GM18868 (cell line): ENCODE measurements at regions not wholly inside any gene's neighbourhood (a gene's known extent, or its start where the extent isn't known, plus 50 kb on each side); places are given as distances from the start of the nearest gene placed in this dataset.
"Not testable (repeated sequence)": the region's sequence is repeated elsewhere in the genome, so short reads cannot be mapped to it uniquely, and the experiment has no call there.

Experiments used
- ATAC-seq: cut with Tn5 transposase; IDR thresholded peaks from one replicate; pipeline ENCODE4 v1.9.1; 2021; ENCODE audit warnings: mild to moderate bottlenecking, moderate library complexity; ENCODE audit not compliant: unreplicated experiment

DNA sequence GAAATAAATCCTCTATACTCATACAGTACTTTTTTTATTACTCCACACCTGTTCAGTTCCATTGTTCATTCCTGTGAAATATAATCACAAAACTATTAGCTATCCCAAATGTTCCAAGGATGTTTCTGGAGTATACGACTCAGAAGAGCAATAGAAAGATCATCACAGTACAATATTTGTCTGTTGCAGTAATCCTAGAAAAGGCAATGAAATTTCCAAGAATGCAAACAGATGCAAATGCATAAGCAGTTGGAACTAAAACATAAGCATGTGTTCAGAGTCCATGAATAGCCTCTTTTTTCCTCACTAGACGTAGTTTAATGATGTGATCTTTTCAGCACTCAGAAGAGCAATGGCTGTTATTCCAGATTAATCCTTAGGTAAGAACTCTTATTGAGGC is 55.2 kb downstream of the RTL3 start:
- ATAC-seq, result no peak

DNA sequence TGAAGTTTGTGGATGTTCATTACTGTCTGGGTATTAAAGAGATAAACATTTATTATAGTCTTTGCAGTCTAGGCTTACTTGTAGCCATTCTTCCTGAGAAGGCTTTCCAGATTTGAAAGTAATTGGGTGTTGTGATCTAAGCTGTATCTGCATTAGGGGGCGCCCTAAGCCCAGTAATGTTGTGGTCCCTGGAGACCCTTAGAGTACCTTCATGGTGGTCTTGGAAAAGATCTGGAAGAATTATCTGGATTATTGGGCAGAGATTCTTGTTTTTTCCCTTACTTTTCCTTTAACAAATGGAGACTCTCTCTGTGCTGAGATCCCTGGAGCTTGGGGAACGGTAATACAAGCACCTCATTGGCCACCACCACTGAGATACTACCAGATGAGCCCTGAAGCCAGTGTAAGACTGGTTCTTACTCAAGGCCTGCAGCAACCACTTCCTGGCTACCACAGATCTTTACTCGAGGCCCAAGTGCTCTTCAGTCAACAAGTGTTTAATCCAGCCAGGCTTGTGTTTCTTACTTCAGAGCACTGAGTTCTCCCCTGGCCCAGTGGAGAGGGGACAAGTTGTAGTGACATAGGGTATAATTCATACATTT is 63.1 kb downstream of the RTL3 start:
- peak; percentile 53 for ATAC-seq

DNA sequence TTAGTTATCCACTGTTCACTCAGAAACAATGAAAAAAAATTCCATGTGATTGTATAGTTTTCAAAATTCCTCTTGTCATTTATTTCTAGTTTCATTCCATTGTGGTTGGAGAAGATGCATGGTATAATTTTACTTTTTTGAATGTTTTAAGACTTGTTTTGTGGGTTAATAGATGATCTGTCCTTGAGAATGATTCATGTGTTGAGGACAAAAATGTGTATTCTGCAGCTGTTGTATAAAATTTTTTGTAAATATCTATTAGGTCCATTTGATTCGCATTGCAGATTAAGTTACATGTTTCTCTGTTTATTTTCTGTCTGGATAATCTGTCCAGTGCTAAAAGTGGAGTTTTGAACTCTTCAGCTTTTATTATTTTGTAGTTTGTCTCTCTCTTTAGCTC is 65.4 kb downstream of the RTL3 start:
- no peak for ATAC-seq

DNA sequence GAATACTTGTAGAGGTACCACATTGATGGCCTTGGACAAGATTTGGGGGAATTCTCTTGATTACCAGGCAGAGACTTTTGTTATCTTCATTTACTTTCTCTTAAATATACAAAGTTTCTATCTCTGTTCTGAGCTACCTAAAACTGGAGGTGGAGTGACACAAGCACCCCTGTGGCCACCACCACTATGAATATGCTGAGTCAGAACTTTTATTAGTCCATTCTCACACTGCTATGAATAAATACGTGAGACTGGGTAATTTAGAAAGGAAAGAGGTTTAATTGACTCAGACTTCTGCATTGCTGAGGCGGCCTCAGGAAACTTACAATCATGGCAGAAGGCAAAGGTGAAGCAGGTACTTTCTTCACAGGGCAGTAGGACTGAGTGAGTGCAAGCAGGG is 67.1 kb downstream of the RTL3 start:
- no peak for ATAC-seq

DNA sequence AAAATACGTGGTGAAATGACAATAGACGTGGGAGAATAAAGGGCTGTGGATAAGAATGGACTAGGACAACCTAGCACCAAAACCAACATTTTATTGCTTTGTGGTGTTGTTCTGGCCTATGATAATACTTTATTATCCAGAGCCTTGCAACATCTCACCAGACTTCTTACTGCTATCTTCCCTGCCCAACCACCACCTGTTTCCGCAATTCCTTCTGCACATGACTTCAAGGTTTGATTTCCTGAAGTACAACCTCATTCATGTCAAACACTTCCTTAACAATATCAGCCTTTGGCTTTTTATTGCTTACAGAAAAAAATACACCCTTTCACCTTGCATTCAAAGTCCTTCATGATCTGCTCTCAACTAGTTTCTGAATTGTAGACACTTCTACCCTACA is 84.8 kb downstream of the RTL3 start:
- no peak for ATAC-seq

DNA sequence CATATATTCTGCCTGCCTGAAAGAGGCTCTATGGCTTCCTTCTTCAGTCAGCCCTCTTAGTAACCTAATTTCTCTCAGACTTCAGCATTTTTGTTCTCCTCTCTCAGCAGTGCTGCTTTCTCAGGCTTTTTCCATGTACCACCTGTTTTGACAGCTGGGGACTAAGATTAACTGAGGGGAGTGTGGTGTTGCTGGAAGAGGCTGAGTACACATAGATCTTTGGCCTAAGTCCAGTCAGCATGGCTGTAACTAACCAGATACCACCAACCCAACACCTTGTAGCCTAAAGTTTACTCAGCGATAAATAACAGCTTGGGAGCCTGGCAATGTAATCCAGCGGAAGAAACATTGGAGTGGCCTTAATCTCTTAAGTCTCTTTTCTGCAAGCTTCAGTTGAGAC is 85.5 kb downstream of the RTL3 start:
- ATAC-seq, result no peak

DNA sequence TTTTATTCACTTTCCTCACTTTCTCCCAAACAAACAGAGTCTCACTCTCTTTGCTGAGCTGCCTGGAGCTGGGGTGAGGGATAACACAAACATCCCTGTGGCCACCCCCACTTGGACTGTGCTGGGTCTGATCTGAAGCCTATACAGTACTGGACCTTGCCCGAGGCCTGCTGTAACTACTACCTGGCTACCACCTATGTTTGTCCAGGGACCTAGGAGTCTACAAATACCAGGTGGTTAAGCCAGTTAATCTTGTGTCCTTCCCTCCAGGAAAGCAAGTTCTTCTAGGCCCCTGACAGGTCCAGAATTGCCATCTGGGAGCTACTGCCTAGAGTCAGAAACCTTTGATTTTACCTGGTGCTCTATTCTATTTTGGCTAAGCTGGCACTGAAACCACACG is 87.3 kb downstream of the RTL3 start:
- ATAC-seq, result no peak

DNA sequence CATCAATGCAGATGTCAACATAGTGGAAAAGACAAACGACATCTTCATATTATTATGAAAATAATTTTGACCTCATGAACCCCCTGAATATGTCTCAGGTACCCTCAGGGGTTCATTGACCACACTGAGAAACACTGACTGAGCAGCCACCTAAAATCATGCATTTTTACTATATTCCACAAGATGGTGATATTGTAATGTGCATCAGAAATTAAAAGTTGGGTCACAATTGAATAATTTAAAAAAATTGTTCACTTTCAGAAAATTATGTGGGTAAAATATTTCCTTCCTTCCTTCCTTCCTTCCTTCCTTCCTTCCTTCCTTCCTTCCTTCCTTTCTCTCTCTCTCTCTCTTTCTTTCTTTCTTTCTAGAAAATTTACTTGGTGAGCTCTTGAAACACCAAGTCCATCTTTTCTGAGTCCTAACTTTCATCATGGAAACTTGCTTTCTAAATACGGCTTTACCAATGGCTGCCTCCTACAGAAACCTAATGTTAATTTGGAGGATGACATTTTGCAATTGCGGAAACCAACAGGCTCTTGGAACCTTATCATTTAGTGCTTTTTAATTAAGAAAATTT is 103.6 kb downstream of the RTL3 start:
- ATAC-seq, result no peak

DNA sequence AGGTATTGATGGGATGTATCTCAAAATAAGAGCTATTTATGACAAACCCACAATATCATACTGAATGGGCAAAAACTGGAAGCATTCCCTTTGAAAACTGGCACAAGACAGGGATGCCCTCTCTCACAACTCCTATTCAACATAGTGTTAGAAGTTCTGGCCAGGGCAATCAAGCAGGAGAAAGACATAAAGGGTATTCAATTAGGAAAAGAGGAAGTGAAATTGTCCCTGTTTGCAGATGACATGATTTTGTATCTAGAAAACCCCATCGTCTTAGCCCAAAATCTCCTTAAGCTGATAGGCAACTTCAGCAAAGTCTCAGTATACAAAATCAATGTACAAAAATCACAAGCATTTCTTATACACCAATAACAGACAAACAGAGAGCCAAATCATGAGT is 106.5 kb downstream of the RTL3 start:
- ATAC-seq, result not testable (repeated sequence)

DNA sequence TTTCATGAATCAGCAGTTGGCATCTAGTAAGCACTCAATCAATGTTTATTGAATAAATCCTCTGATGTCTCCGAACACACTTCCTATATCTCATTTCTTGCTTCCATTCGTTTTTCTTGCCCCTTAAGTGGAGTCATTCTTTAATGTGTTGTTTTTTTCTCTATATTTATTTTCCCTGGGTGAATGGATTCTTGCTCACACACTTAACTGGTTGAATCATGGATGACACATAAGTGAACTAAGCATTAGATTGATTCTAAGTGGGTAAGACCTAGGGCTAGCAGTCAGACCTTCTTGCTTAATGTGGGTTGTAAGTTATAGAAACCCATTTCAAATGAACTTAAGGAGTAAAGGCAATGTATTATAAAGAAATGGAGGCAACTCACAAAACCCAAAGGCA is 111.1 kb downstream of the RTL3 start:
- no peak for ATAC-seq

DNA sequence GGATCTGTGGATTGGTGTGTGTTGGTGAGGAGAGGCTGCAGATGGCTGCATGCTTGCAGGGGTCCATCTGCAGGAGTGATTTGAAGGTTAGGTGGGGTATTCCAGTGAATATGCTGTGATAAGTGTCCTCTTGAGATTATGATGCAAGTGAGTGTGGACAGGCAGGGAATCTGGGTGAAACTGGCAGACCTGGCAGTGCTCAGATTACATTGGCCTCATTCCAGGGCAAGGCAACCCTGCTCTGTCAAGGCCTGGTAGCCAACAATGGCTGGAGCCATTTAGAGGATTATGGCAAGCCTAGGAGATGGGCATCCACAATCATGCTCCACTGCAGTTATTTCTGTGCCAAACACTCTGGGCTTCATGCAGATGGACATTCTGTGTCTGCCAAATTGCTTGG is 113.9 kb downstream of the RTL3 start:
- ATAC-seq, result no peak

DNA sequence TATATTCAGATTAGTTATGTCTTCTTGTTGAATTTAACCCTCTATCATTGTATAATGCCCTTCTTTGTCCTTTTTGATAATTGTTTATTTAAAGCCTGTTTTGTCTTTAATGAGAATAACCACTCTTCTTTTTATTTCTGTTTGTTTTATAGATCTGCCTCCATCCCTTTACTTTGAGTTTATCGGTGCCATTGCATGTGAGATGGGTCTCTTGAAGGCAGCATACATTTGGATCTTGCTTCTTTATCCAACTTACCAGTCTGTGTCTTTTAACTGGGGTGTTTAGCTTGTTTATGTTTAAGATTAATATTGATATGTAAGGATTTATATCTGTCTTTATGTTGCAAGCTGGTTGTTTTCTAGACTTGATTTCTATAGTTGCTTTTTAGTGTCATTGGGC is 115.8 kb downstream of the RTL3 start:
- ATAC-seq, result no peak

DNA sequence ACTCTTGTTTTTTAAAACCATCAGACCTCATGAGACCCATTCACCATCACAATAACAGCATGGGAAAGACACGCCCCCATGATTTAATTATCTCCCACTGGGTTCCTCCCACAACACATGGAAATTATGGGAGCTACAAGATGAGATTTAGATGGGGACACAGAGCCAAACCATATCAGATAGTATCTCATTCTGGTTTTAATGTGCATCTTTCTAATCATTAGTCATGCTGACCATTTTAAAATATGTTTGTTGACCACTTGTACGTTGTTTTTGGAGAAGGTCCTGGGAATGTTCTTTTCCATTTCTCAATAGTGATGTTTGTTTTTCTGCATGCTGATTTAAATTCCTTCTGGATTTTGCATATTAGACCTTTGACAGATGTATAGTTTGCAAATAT is 119.0 kb downstream of the RTL3 start:
- no peak for ATAC-seq

DNA sequence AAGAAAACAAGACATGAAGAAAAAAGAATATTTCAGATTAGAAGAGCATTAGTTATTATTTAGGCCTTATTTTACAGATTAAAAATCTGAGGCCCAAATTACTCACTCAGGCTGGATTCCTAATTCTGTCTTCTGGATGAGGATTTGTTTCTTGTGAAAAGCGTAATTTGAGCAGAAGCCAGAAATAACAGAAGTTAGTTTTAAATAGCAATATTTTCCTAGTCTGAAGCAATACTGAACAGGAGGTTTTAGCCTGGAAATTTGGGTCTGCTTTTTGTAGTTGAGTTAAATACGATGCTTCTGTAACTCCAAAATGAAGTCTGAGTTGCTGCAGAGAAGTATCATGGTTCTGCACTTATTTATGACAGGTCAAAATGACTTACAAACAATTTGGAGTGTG is 124.9 kb downstream of the RTL3 start:
- ATAC-seq, result no peak

DNA sequence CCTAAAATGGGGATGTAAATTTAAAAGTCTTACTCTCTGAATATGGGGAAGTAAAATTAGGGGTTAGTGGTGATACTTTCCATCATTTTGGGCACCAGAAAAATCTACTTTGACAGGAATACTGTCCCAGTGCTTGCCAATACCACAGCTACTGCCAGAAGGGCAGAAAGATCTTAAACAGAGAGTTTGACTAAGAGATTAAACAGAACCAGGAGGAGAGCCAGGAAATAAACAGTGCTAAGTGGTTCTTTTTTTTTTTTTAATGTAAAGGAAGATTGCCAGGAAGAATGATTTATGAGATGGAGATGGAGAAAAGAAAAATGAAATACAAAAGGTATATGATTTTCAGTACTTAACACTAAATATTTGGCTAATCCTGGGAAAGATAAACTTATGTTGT is 126.8 kb downstream of the RTL3 start:
- ATAC-seq, result no peak

DNA sequence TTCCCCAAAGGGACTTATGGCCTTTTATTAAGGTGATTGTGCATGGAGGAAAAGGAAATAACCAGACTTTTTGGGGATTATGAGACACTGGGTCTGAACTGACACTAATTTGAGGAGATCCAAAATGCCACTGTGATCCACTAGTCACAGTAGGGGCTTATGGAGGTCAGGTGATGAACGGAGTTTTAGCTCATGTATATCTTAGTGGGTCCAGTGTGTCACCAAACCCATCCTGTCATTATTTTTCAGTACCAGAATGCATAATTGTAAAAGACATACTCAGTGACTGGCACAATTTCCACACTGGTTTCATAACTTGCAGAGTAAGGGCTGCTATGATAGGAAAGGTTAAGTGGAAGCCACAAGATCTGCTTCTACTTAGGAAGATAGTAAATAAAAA is 131.3 kb downstream of the RTL3 start:
- ATAC-seq, result no peak

DNA sequence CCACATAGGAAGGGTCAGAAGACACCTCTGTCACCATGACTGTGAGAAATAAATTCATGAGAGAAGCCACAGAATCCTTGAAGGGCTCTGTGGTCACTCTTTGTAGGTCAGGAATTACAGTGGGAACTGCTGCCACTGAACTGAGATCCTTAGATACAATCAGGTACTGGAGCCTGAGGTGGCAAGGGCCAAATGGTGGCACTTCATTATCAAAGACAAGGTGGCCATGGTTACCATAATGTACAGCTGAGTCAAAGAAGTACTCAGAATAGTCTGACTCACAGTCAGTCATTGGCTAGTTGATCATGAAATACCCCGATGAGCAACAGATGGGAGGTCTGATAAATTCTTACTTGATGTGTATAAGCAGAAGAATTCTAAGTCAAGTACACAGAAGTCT is 131.9 kb downstream of the RTL3 start:
- peak; percentile 90 for ATAC-seq

DNA sequence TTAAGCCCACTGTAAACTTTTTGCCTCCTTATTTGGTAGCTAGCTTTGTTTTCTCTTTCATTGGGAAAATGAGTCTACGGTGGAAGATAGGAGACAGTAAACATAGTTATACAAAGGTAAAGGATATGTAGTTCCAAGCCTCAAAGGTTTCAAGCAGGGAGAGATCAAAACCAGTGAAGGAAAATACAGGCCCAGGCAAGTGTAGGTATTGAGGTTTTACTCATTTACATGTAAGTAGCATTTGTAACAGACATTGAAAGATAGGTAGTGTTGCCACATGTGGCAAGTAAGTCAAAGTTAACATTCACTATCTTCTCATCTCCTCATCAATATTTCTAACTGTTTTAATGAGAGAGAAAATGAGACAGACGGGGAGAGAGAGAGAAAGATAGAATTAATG is 136.5 kb downstream of the RTL3 start:
- ATAC-seq, result no peak

DNA sequence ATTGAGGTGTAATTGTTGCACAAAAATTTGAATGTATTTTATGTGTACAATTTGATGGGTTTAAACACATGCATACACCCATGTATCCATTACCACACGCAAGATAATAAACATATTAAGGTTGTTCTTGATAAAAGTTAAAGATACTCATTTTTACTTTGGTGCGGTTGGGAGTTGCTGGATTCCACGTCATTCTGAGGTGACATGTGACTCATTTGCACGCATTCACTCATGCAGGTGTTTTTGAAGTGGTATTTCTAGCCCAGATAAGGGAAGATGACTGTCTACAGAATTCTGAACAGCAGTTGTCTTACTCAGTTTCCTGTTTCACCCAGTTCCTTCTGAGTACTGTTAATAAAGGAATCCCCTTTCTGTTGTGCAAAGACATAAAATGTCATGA is 142.0 kb downstream of the RTL3 start:
- peak; percentile 95 for ATAC-seq

DNA sequence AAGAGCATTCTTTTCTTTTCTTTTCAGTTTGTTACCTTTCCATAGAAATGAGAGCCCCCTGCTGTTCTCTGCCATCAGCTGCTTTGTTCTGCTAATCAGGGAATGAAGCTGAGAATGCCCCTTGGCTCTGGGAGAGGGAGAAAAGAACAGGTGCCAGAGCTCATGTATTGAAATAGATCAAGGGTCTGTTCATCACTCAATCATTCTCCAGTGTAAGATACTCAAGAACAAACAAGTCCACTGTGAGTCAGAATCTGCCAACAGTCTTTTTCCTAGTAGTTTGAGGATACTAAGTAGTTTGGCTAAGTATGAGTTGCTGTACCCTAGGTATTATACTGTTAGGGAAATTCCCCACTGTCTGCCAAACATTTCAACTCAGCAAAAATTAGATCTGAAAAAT is 144.3 kb downstream of the RTL3 start:
- peak; percentile 47 for ATAC-seq

DNA sequence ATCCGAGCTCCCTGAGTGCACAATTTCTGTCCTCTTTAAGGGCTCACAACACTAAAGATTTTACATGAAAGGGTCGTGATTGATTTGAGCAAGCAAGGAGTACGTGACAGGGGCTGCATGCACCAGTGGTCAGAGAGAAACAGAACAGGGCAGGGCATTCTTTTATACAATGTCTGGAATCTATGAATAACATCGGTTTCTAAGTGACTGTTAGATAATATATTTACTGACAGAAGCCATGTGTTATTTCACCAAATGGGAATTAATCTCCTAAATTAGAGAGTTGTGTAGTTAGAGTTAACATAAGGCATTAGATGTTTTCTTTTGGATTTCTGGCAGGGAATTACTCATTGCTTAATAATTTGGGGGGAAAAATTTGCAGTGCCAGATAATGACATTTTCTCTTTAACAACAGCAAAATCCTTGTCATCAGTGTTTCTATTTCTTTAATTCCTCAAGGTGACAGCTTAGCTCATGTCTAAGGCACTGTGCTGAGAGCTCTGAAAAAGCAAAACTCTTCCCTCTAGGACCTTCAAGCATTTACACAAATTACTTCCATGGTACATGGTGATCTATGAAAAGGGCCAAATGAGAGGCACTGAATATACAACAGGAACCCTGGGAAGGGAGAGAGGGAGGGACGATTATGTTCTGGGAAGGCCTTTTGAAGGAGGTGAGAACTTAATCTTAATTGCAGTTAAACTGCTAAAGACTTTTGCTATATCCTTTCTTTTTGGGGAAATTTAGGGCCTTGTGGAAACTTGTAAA is 145.0 kb downstream of the RTL3 start:
- ATAC-seq, result no peak

DNA sequence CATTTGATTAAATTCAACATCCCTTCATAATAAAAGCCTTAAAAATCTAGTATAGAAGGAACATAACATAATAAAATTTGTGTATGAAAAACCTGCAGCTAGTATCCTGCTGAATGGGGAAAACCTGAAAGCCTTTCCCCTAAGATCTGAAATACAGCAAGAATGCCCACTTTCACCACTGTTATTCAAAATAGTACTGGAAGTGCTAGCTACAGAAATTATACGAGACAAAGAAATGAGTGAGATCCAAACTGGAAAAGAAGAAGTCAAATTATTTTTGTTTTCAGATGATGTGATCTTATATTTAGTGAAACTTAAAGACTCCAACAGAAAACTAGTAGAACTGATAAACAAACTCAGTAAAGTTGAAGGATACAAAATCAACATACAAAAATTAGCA is 152.9 kb downstream of the RTL3 start:
- no peak for ATAC-seq

DNA sequence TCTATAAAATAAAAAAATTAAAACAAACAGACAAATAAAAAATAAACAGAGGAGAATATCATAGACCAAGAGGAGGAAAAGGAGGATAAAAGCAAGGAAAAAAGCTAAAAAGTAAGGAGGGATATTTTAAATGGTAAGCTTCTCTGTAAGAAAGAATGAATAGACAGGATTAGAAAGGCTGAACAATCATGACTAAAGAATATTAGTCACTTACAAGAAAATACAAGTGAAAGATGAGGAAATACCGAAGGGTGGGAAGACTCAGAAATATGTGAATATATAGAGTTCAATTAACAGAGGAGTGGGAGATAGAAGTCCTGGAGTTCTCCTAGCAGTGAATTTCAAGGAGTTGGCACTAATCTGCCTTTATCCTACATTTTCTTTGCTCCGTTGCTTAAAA is 162.6 kb downstream of the RTL3 start:
- no peak for ATAC-seq
